HEK293 (cell line): ENCODE measurements at regions not wholly inside any gene's neighbourhood (a gene's known extent, or its start where the extent isn't known, plus 50 kb on each side); places are given as distances from the start of the nearest gene placed in this dataset.

Source experiments
- CTCF ChIA-PET: fragments of 350-600 bp; formaldehyde crosslinking; extraction: SDS; loops from one replicate; lab custom pipeline; 2021; ENCODE audit warnings: antibody characterized with exemption; lab: Yijun Ruan, JAX
- POLR2A ChIA-PET: fragments of 300-600 bp; formaldehyde crosslinking; extraction: SDS; loops from one replicate; lab custom pipeline; 2020; ENCODE audit warnings: antibody characterized with exemption, inconsistent platforms; lab: Yijun Ruan, JAX
- H3K27ac ChIP-seq: fragments of 200-500 bp; sonication (Bioruptor generic); 2 replicates; pipeline ENCODE4 v1.5.1; 2014; ENCODE audit warnings: low read depth, low read length, control low read depth, inconsistent platforms; ENCODE audit errors: extremely low read depth
- H3K36me3 ChIP-seq, 2 experiments: fragments of 200-500 bp in 1 of 2; sonication (Bioruptor generic) in 1 of 2; 1 replicate in 1 of 2; 2 replicates in 1 of 2; pipeline ENCODE4 v1.5.1; 2014 to 2017; ENCODE audit warnings: inconsistent platforms in 2 of 2, low read length in 2 of 2; ENCODE audit not compliant: control insufficient read depth in 2 of 2, insufficient read depth in 1 of 2
- H3K4me1 ChIP-seq: fragments of 200-500 bp; sonication (Bioruptor generic); 2 replicates; pipeline ENCODE4 v1.5.1; 2014; ENCODE audit warnings: mild to moderate bottlenecking, low read length, inconsistent platforms; ENCODE audit not compliant: control insufficient read depth, insufficient read depth
- H3K4me3 ChIP-seq: 2 replicates; pipeline ENCODE4 v1.5.1; 2011; ENCODE audit warnings: low read depth, mild to moderate bottlenecking, control low read depth, low read length, moderate library complexity
- H3K9me3 ChIP-seq: fragments of 200-500 bp; sonication (Bioruptor generic); 2 replicates; pipeline ENCODE4 v1.5.1; 2014; ENCODE audit warnings: low read depth, low read length, inconsistent platforms; ENCODE audit not compliant: control insufficient read depth, insufficient read depth
- GLIS2 ChIP-seq: fragments of 450-650 bp; formaldehyde crosslinking; IDR thresholded peaks from 2 replicates; pipeline ENCODE4 v1.5.1; 2016; ENCODE audit warnings: missing biosample characterization, missing genetic modification characterization
- PRDM10 ChIP-seq: fragments of 450-650 bp; formaldehyde crosslinking; IDR thresholded peaks from 2 replicates; pipeline ENCODE4 v1.5.1; 2016; ENCODE audit warnings: missing biosample characterization, missing genetic modification characterization
- PRDM4 ChIP-seq: fragments of 450-650 bp; formaldehyde crosslinking; IDR thresholded peaks from 2 replicates; pipeline ENCODE4 v1.5.1; 2017; ENCODE audit warnings: missing biosample characterization, missing genetic modification characterization
- TSHZ1 ChIP-seq: fragments of 450-650 bp; formaldehyde crosslinking; IDR thresholded peaks from 2 replicates; pipeline ENCODE4 v1.5.1; 2016; ENCODE audit warnings: missing biosample characterization, missing genetic modification characterization, borderline replicate concordance
- ZBTB11 ChIP-seq: fragments of 450-650 bp; formaldehyde crosslinking; conservative IDR thresholded peaks from 2 replicates; pipeline ENCODE4 v1.5.1; 2016; ENCODE audit warnings: low read depth, missing biosample characterization, missing genetic modification characterization
- ZBTB17 ChIP-seq: fragments of 450-650 bp; formaldehyde crosslinking; IDR thresholded peaks from 2 replicates; pipeline ENCODE4 v1.5.1; 2016; ENCODE audit warnings: missing biosample characterization, missing genetic modification characterization
- ZBTB8A ChIP-seq: fragments of 450-650 bp; formaldehyde crosslinking; IDR thresholded peaks from 2 replicates; pipeline ENCODE4 v1.5.1; 2016; ENCODE audit warnings: missing biosample characterization, missing genetic modification characterization
- ZFP37 ChIP-seq: fragments of 450-650 bp; formaldehyde crosslinking; IDR thresholded peaks from 2 replicates; pipeline ENCODE4 v1.5.1; 2016; ENCODE audit warnings: missing biosample characterization, missing genetic modification characterization
- ZNF169 ChIP-seq: fragments of 450-650 bp; formaldehyde crosslinking; IDR thresholded peaks from 2 replicates; pipeline ENCODE4 v1.5.1; 2016; ENCODE audit warnings: missing biosample characterization, missing genetic modification characterization
- ZNF335 ChIP-seq: fragments of 450-650 bp; formaldehyde crosslinking; conservative IDR thresholded peaks from 2 replicates; pipeline ENCODE4 v1.5.1; 2016; ENCODE audit warnings: missing biosample characterization, missing genetic modification characterization
- ZNF416 ChIP-seq: fragments of 450-650 bp; formaldehyde crosslinking; IDR thresholded peaks from 2 replicates; pipeline ENCODE4 v1.5.1; 2016; ENCODE audit warnings: missing biosample characterization, missing genetic modification characterization
- ZNF501 ChIP-seq: fragments of 450-650 bp; formaldehyde crosslinking; IDR thresholded peaks from 2 replicates; pipeline ENCODE4 v1.5.1; 2016; ENCODE audit warnings: missing biosample characterization, missing genetic modification characterization
- ZNF513 ChIP-seq: fragments of 450-650 bp; IDR thresholded peaks from 2 replicates; pipeline ENCODE4 v1.5.1; 2018; ENCODE audit warnings: missing biosample characterization, missing genetic modification characterization
- ZNF560 ChIP-seq: fragments of 450-650 bp; formaldehyde crosslinking; IDR thresholded peaks from 2 replicates; pipeline ENCODE4 v1.5.1; 2017; ENCODE audit warnings: missing biosample characterization, missing genetic modification characterization, borderline replicate concordance
- ZNF600 ChIP-seq: fragments of 450-650 bp; formaldehyde crosslinking; IDR thresholded peaks from 2 replicates; pipeline ENCODE4 v1.5.1; 2016; ENCODE audit warnings: missing biosample characterization, missing genetic modification characterization
- ZNF626 ChIP-seq: fragments of 450-650 bp; sonication (Bioruptor Pico); formaldehyde crosslinking; IDR thresholded peaks from 2 replicates; pipeline ENCODE4 v1.5.1; 2018; ENCODE audit warnings: missing biosample characterization, missing genetic modification characterization, inconsistent platforms
- ZNF660 ChIP-seq: fragments of 450-650 bp; IDR thresholded peaks from 2 replicates; pipeline ENCODE4 v1.5.1; 2018; ENCODE audit warnings: missing biosample characterization, mild to moderate bottlenecking, missing genetic modification characterization
- ZNF785 ChIP-seq: fragments of 450-650 bp; formaldehyde crosslinking; IDR thresholded peaks from 2 replicates; pipeline ENCODE4 v1.5.1; 2016; ENCODE audit warnings: missing biosample characterization, missing genetic modification characterization

- H3K4me1 ChIP-seq = peaks cover 3% of the 10 kb centered on the region; the same call in 1 of the 2 replicates
- ChIA-PET CTCF (no interaction called here), POLR2A (interaction anchor here (0.6 kb wide), 2 partner anchors 12 to 18 kb away, joined by 3 to 4 read pairs; no protein-coding TSS in a partner anchor)
- no peaks in the 10 kb centered on the region for H3K36me3 ChIP-seq
- H3K9me3 ChIP-seq = no peaks in the 10 kb centered on the region
- TF ChIP-seq PRDM10 (peak; percentile 41), ZNF600 (0 out of 2 replicates have a peak, but pooled peaks have one; percentile 62), ZBTB17 (tag by site-specific recombination) (peak; percentile 89), ZNF335 (peak; percentile 38), ZNF416 (no peak), ZNF660 (tag by site-specific recombination) (peak; percentile 7; the same call in 1 of the 2 replicates)
- peak overlapping the region; percentile 86 for H3K4me3 ChIP-seq
- H3K27ac ChIP-seq = peak overlapping the region; percentile 78; the same call in 1 of the 2 replicates
Observed at GRCh38 chr1:84078842-84079202, 65.2 kb upstream of the PRKACB start.

- POLR2A ChIA-PET = interaction anchor here (0.6 to 1.7 kb wide), 3 partner anchors 12 to 80 kb away, joined by 3 to 6 read pairs (median 6); partner anchors contain the start of gene TTLL7
- Histone ChIP-seq H3K27ac (peak overlapping the region; percentile 78), H3K4me3 (peak overlapping the region; percentile 86), H3K9me3 (no peaks in the 10 kb centered on the region), H3K4me1 (peaks cover 3% of the 10 kb centered on the region; the same call in 1 of the 2 replicates), H3K36me3 (no peaks in the 10 kb centered on the region)
- CTCF ChIA-PET = interaction anchor here (0.6 to 1.8 kb wide), 3 partner anchors 43 to 355 kb away, joined by 3 to 4 read pairs (median 3); no protein-coding TSS in a partner anchor
- peak; percentile 50; the same call in 1 of the 2 replicates for TF ChIP-seq ZNF501 (tag by site-specific recombination)
- no peak for TF ChIP-seq ZNF513 (tag by site-specific recombination)
- TF ChIP-seq GLIS2 (tag by site-specific recombination) = peak; percentile 76
- no peak for TF ChIP-seq ZNF169 (tag by site-specific recombination)
- no peak for TF ChIP-seq TSHZ1 (tag by site-specific recombination)
- TF ChIP-seq ZNF626 = no peak
- TF ChIP-seq ZNF560 (tag by site-specific recombination) = 0 out of 2 replicates have a peak, but pooled peaks have one; percentile 7
- peak; percentile 85 for TF ChIP-seq ZBTB8A (tag by site-specific recombination)
- TF ChIP-seq ZFP37 (tag by site-specific recombination) = peak; percentile 60; the same call in 1 of the 2 replicates
- TF ChIP-seq ZNF785 (tag by site-specific recombination) = no peak
- TF ChIP-seq ZBTB11 (tag by site-specific recombination) = peak; percentile 58
- TF ChIP-seq PRDM4 (tag by site-specific recombination) = 0 out of 2 replicates have a peak, but pooled peaks have one; percentile 9
Observed at GRCh38 chr1:84078108-84078841, 65.8 kb upstream of the PRKACB start.
